HCT116 (cell line): ENCODE measurements at regions not wholly inside any gene's neighbourhood (a gene's known extent, or its start where the extent isn't known, plus 50 kb on each side); places are given as distances from the start of the nearest gene placed in this dataset.

Experiments
- ATAC-seq: fragments of 200-7000 bp; cut with Tn5 transposase; 2 replicates; pipeline ENCODE4 v1.9.1; 2020; ENCODE audit warnings: mild to moderate bottlenecking, moderate library complexity
- BruUV-seq: library from RNA; stranded (reverse); fragments of 400-500 nt; replicated peaks from 2 replicates; lab custom pipeline; 2021; lab: Mats Ljungman, UMichigan
- CTCF ChIA-PET: fragments of 300-600 bp; sonication (Branson Sonifier 250); formaldehyde crosslinking; loops from one replicate; lab custom pipeline; 2021; ENCODE audit warnings: antibody characterized with exemption; lab: Charles Lee
- POLR2A ChIA-PET: fragments of 300-600, 350-600 bp; sonication (Branson Sonifier 250); formaldehyde crosslinking; loops from one replicate; lab custom pipeline; 2021; ENCODE audit warnings: antibody characterized with exemption; lab: Charles Lee
- RAD21 ChIA-PET, 2 experiments: fragments of 300-600 bp; sonication (Branson Sonifier 250); formaldehyde crosslinking; loops; one replicate each; lab custom pipeline; 2023; ENCODE audit warnings: low total read pairs in 2 of 2; ENCODE audit not compliant: uncharacterized antibody in 2 of 2, unreplicated experiment in 2 of 2, low non-redundant PET in 1 of 2; lab: Charles Lee
- DNase-seq: peaks from one replicate; pipeline ENCODE4 v3.0.0-alpha.2; 2010; ENCODE audit warnings: low read depth, low spot score
- H2AFZ ChIP-seq: fragments of 200-600 bp; shearing (Covaris generic), sonication (generic); 2 replicates; pipeline ENCODE4 v1.6.1; 2017; ENCODE audit warnings: low read depth, mixed run types, mixed read lengths, antibody characterized with exemption, low read length; ENCODE audit not compliant: poor library complexity, severe bottlenecking
- H3K27ac ChIP-seq: 2 replicates; pipeline ENCODE4 v1.5.1; 2012; ENCODE audit warnings: low read depth, low read length
- H3K27me3 ChIP-seq: fragments of 200-600 bp; sonication (generic); 2 replicates; pipeline ENCODE4 v1.6.1; 2016; ENCODE audit warnings: mixed run types, low read length, mixed read lengths; ENCODE audit not compliant: insufficient read depth
- H3K36me3 ChIP-seq, 2 experiments: fragments of 200-500 bp in 1 of 2; fragments of 200-600 bp in 1 of 2; sonication (Bioruptor generic) in 1 of 2; sonication (generic) in 1 of 2; 2 replicates each; pipeline versions ENCODE4 v1.5.1 to v1.6.1; 2014 to 2016; ENCODE audit warnings: low read length in 2 of 2, inconsistent platforms in 1 of 2, mixed read lengths in 1 of 2, mixed run types in 1 of 2; ENCODE audit not compliant: insufficient read depth in 2 of 2, control insufficient read depth in 1 of 2
- H3K4me1 ChIP-seq, 2 experiments: fragments of 200-600 bp in 1 of 2; sonication (generic) in 1 of 2; 2 replicates each; pipeline versions ENCODE4 v1.5.1 to v1.6.1; 2012 to 2017; ENCODE audit warnings: low read length in 2 of 2, inconsistent platforms in 1 of 2, mild to moderate bottlenecking in 1 of 2, mixed read lengths in 1 of 2, mixed run types in 1 of 2, moderate library complexity in 1 of 2; ENCODE audit not compliant: insufficient read depth in 2 of 2, control insufficient read depth in 1 of 2
- H3K4me2 ChIP-seq: fragments of 200-600 bp; sonication (generic); 2 replicates; pipeline ENCODE4 v1.6.1; 2017; ENCODE audit warnings: mixed run types, low read length, mixed read lengths
- H3K4me3 ChIP-seq, 2 experiments: fragments of 200-600 bp in 1 of 2; sonication (generic) in 1 of 2; replicated peaks in 1 of 2; 2 replicates each; pipeline ENCODE4 v1.5.1; 2011 to 2016; ENCODE audit warnings: low read length in 2 of 2, control low read depth in 1 of 2, low read depth in 1 of 2, mild to moderate bottlenecking in 1 of 2, mixed read lengths in 1 of 2, mixed run types in 1 of 2
- H3K79me2 ChIP-seq: fragments of 200-600 bp; sonication (generic); 2 replicates; pipeline ENCODE4 v1.6.1; 2017; ENCODE audit warnings: mild to moderate bottlenecking, mixed run types, low read length, moderate library complexity, mixed read lengths; ENCODE audit not compliant: insufficient read depth
- H3K9ac ChIP-seq: fragments of 200-600 bp; sonication (generic); 2 replicates; pipeline ENCODE4 v1.6.1; 2016; ENCODE audit warnings: low read length, mixed read lengths
- H3K9me2 ChIP-seq: fragments of 200-600 bp; sonication (generic), shearing (Covaris generic); 2 replicates; pipeline ENCODE4 v1.6.1; 2017; ENCODE audit warnings: mixed run types, mild to moderate bottlenecking, moderate library complexity; ENCODE audit not compliant: insufficient read depth
- H3K9me3 ChIP-seq, 2 experiments: fragments of 200-500 bp in 1 of 2; fragments of 200-600 bp in 1 of 2; sonication (Bioruptor generic) in 1 of 2; sonication (generic) in 1 of 2; 2 replicates each; pipeline ENCODE4 v1.6.1; 2014 to 2017; ENCODE audit warnings: low read length in 2 of 2, mixed read lengths in 2 of 2, inconsistent platforms in 1 of 2, low read depth in 1 of 2, mild to moderate bottlenecking in 1 of 2, mixed run types in 1 of 2, moderate library complexity in 1 of 2; ENCODE audit not compliant: control insufficient read depth in 1 of 2, insufficient read depth in 1 of 2
- H4K20me1 ChIP-seq: fragments of 200-600 bp; sonication (generic), shearing (Covaris generic); 2 replicates; pipeline ENCODE4 v1.6.1; 2017; ENCODE audit warnings: mixed run types, mild to moderate bottlenecking, moderate library complexity; ENCODE audit not compliant: insufficient read depth
- ATF3 ChIP-seq: IDR thresholded peaks from 2 replicates; pipeline ENCODE4 v1.6.1; 2012
- CEBPB ChIP-seq: IDR thresholded peaks from 2 replicates; pipeline ENCODE4 v1.6.1; 2012; ENCODE audit warnings: low read depth
- EGR1 ChIP-seq: IDR thresholded peaks from 2 replicates; pipeline ENCODE4 v1.6.1; 2012; ENCODE audit warnings: low read depth
- ELF1 ChIP-seq: IDR thresholded peaks from 2 replicates; pipeline ENCODE4 v1.6.1; 2012; ENCODE audit warnings: low read depth, borderline replicate concordance
- EZH2 ChIP-seq: fragments of 200-600 bp; sonication (generic); IDR thresholded peaks from 2 replicates; pipeline ENCODE4 v1.6.1; 2017; ENCODE audit warnings: antibody characterized with exemption, mixed run types
- EZH2phosphoT487 ChIP-seq: fragments of 200-600 bp; IDR thresholded peaks from 2 replicates; pipeline ENCODE4 v1.6.1; 2018; ENCODE audit warnings: antibody characterized with exemption, borderline replicate concordance
- JUND ChIP-seq: IDR thresholded peaks from 2 replicates; pipeline ENCODE4 v1.6.1; 2012
- MAX ChIP-seq: IDR thresholded peaks from 2 replicates; pipeline ENCODE4 v1.6.1; 2012
- POLR2A ChIP-seq: IDR thresholded peaks from 2 replicates; pipeline ENCODE4 v1.7.0; 2011; ENCODE audit warnings: borderline replicate concordance; ENCODE audit not compliant: insufficient read depth, insufficient read length; ENCODE audit errors: extremely low read depth
- RAD21 ChIP-seq: IDR thresholded peaks from 2 replicates; pipeline ENCODE4 v1.6.1; 2012; ENCODE audit warnings: low read depth, mild to moderate bottlenecking
- SIN3A ChIP-seq: IDR thresholded peaks from 2 replicates; pipeline ENCODE4 v1.6.1; 2012; ENCODE audit warnings: low read depth
- SRF ChIP-seq: IDR thresholded peaks from 2 replicates; pipeline ENCODE4 v1.6.1; 2012; ENCODE audit warnings: low read depth
- YY1 ChIP-seq: IDR thresholded peaks from 2 replicates; pipeline ENCODE4 v1.6.1; 2011; ENCODE audit warnings: low read length, low read depth, moderate library complexity, mild to moderate bottlenecking; ENCODE audit not compliant: insufficient replicate concordance; ENCODE audit errors: extremely low read depth
- ZBTB33 ChIP-seq: IDR thresholded peaks from 2 replicates; pipeline ENCODE4 v1.6.1; 2011; ENCODE audit warnings: mild to moderate bottlenecking, low read length, moderate library complexity; ENCODE audit not compliant: insufficient replicate concordance; ENCODE audit errors: extremely low read depth
- ZFX ChIP-seq: fragments of 450-650 bp; IDR thresholded peaks from 2 replicates; pipeline ENCODE4 v1.6.1; 2017
- ZNF274 ChIP-seq: fragments of 200-500 bp; sonication (Bioruptor generic); IDR thresholded peaks from 2 replicates; pipeline ENCODE4 v1.6.1; 2014; ENCODE audit warnings: mild to moderate bottlenecking, low read depth, low read length, inconsistent platforms
- intact Hi-C: fragments of 100-400 bp; cut with micrococcal nuclease; formaldehyde crosslinking; loops from 2 replicates; pipeline ENCODE4 v1.10.0; 2022

- Histone ChIP-seq H3K4me2 (no peak overlapping the region), H4K20me1 (no peaks in the 10 kb centered on the region), H3K27ac (no peak overlapping the region), H3K4me1 (no peaks in the 10 kb centered on the region), H3K9ac (no peak overlapping the region), H3K9me3 (no peaks in the 10 kb centered on the region), H3K4me3 (no peak overlapping the region), H3K27me3 (no peaks in the 10 kb centered on the region), H3K9me2 (no peaks in the 10 kb centered on the region), H3K79me2 (no peaks in the 10 kb centered on the region), H3K36me3 (no peaks in the 10 kb centered on the region), H2AFZ (no peak overlapping the region)
- ATAC-seq (no peak), DNase-seq (no peak)
- BruUV-seq: no TSS peak
- RAD21 ChIA-PET: no interaction called here
- intact Hi-C loops: no loop called here
- TF ChIP-seq YY1: no peak
- TF ChIP-seq RAD21: no peak
- TF ChIP-seq ZNF274: no peak
- no peak for TF ChIP-seq SRF
- no peak for TF ChIP-seq ATF3
- no peak for TF ChIP-seq ELF1
- no peak for TF ChIP-seq EZH2phosphoT487
- no peak for TF ChIP-seq JUND
- POLR2A ChIA-PET: no interaction called here
- CTCF ChIA-PET: no interaction called here
These were observed 185.8 kb upstream of the TMEM106B start for GRCh38 chr7:12025246-12025645.

GRCh38 chr7:12028508-12028907, 182.6 kb upstream of the TMEM106B start:
- no TSS peak for BruUV-seq
- CTCF ChIA-PET: no interaction called here
- H3K36me3 ChIP-seq: no peaks in the 10 kb centered on the region
- no peaks in the 10 kb centered on the region for H3K9me2 ChIP-seq
- DNase-seq: no peak
- no peak for ATAC-seq
- no peak overlapping the region for H3K27ac ChIP-seq
- no peak overlapping the region for H3K9ac ChIP-seq
- no peaks in the 10 kb centered on the region for H3K27me3 ChIP-seq
- POLR2A ChIA-PET: no interaction called here
- H3K9me3 ChIP-seq: no peaks in the 10 kb centered on the region
- no peaks in the 10 kb centered on the region for H3K79me2 ChIP-seq
- no peaks in the 10 kb centered on the region for H4K20me1 ChIP-seq
- peaks cover 2 to 17% of the 10 kb centered on the region in 2 experiments; a peak in 3 of 4 replicates for H3K4me1 ChIP-seq
- TF ChIP-seq EZH2phosphoT487 (no peak), YY1 (no peak), EZH2 (no peak), ATF3 (no peak), SRF (no peak), ZNF274 (no peak), ZFX (no peak), CEBPB (no peak), SIN3A (no peak), EGR1 (no peak), POLR2A (no peak), MAX (no peak), ZBTB33 (no peak)
- TF ChIP-seq, all 23 proteins: peak for 0
- RAD21 ChIA-PET: no interaction called here
- Histone ChIP-seq H3K4me2 (no peak overlapping the region), H3K4me3 (no peak overlapping the region), H2AFZ (no peak overlapping the region)
- intact Hi-C loops: no loop called here
